ENCODE measurements at regions not wholly inside any gene's neighbourhood (a gene's known extent, or its start where the extent isn't known, plus 50 kb on each side); places are given as distances from the start of the nearest gene placed in this dataset.
"Not testable (repeated sequence)": the region's sequence is repeated elsewhere in the genome, so short reads cannot be mapped to it uniquely, and the experiment has no call there.

DNA sequence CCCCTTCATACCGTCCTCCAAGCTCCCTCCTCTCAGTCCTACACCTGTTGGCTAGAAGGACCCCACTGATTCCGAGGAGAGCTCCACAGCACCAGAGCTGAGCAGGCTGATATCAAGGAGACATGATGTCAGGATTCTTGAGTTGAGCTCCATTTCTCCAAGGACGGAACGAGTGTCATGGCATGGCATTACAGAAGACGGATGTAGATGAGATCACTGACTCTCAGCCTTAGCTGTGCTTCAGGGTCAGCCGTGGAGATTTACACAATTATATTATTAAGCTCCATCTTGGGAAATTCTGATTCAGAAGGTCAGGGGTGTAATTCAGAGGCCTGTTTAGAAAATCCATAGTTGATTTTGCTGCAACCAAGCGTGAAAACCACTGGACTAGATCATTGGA lies 428.9 kb upstream of the B3GAT1 start:
- no peak overlapping the region for H3K27ac ChIP-seq (ENCODE audit: low read length in 2 of 2)
- POLR2A ChIA-PET = no interaction called here
- H3K4me3 ChIP-seq (ENCODE audit: control extremely low read depth in 1 of 5, extremely low read depth in 1 of 5, insufficient read depth in 1 of 5, low read depth in 2 of 5, low read length in 4 of 5) = no peak overlapping the region
- Mint-ChIP-seq H3K9me3 (ENCODE audit: insufficient read depth) (no peaks in the 10 kb centered on the region), H3K4me3 (no peak overlapping the region), H3K27me3 (peaks cover 16% of the 10 kb centered on the region), H3K27ac (no peak overlapping the region), H3K4me1 (no peaks in the 10 kb centered on the region)
- TF ChIP-seq, protein P1, sequence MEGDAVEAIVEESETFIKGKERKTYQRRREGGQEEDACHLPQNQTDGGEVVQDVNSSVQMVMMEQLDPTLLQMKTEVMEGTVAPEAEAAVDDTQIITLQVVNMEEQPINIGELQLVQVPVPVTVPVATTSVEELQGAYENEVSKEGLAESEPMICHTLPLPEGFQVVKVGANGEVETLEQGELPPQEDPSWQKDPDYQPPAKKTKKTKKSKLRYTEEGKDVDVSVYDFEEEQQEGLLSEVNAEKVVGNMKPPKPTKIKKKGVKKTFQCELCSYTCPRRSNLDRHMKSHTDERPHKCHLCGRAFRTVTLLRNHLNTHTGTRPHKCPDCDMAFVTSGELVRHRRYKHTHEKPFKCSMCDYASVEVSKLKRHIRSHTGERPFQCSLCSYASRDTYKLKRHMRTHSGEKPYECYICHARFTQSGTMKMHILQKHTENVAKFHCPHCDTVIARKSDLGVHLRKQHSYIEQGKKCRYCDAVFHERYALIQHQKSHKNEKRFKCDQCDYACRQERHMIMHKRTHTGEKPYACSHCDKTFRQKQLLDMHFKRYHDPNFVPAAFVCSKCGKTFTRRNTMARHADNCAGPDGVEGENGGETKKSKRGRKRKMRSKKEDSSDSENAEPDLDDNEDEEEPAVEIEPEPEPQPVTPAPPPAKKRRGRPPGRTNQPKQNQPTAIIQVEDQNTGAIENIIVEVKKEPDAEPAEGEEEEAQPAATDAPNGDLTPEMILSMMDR (IDR thresholded peaks at IDR 0.05) = no peak
- no peak for TF ChIP-seq EZH2 (IDR thresholded peaks at IDR 0.05; ENCODE audit: borderline replicate concordance, insufficient read depth, low read depth, low read length, poor library complexity, severe bottlenecking)
- DNase-seq (no peak), ATAC-seq (ENCODE audit: low read depth) (no peak)
- no peaks in the 10 kb centered on the region for H3K79me2 ChIP-seq (ENCODE audit: control insufficient read depth, insufficient read depth, low read length)
- CTCF ChIA-PET = no interaction called here
- no peaks in the 10 kb centered on the region for H3K36me3 ChIP-seq (replicated peaks in 1 of 2; ENCODE audit: control extremely low read depth in 1 of 2, control insufficient read depth in 1 of 2, extremely low read depth in 1 of 2, insufficient read depth in 2 of 2, low read length in 1 of 2)
- H3K4me1 ChIP-seq (ENCODE audit: control insufficient read depth in 2 of 2, insufficient read depth in 2 of 2, low read length in 2 of 2) = no peaks in the 10 kb centered on the region
- no peak overlapping the region for H3K4me2 ChIP-seq (replicated peaks; ENCODE audit: low read depth, low read length, poor library complexity, severe bottlenecking)
- peaks cover 0 to 2% (median 0%) of the 10 kb centered on the region in 3 donors for H3K9me3 ChIP-seq (ENCODE audit: control extremely low read depth in 1 of 3, control insufficient read depth in 2 of 3, insufficient read depth in 1 of 3, low read length in 2 of 3)
- no peaks in the 10 kb centered on the region for H4K20me1 ChIP-seq (ENCODE audit: control insufficient read depth, insufficient read depth, low read length, poor library complexity, severe bottlenecking)
- 80% methylated on average over 7 of the region's 7 CpGs for WGBS (ENCODE audit: insufficient coverage)
- intact Hi-C loops (cut with micrococcal nuclease) = no loop called here
- peaks cover 0 to 3% (median 0%) of the 10 kb centered on the region in 4 experiments for H3K27me3 ChIP-seq (replicated peaks in 1 of 4; ENCODE audit: control extremely low read depth in 1 of 4, control insufficient read depth in 3 of 4, insufficient read depth in 4 of 4, low read length in 3 of 4)
- H3K9ac ChIP-seq (ENCODE audit: low read length) = no peak overlapping the region
- no peak overlapping the region for H2AFZ ChIP-seq (ENCODE audit: insufficient read depth, low read depth, low read length, poor library complexity, severe bottlenecking)

DNA sequence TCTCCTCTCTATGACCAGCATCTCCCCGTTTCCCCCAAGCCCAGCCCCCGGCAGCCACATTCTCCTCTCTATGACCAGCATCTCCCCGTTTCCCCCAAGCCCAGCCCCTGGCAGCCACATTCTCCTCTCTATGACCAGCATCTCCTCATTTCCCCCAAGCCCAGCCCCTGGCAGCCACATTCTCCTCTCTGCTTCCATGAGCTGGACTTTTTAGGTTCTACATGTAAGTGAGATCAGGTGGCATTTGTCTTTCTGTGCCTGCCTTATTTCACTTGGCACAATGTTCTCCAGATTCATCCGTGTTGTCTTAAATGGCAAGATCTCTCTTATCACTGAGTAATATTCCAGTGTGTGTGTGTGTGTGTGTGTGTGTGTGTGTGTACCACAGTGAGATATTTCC lies 428.1 kb upstream of the B3GAT1 start:
- WGBS (ENCODE audit: insufficient coverage) = 100% methylated on average over 1 of the region's 4 CpGs
- H3K4me2 ChIP-seq (replicated peaks; ENCODE audit: low read depth, low read length, poor library complexity, severe bottlenecking); H3K27me3 ChIP-seq (replicated peaks in 1 of 4; ENCODE audit: control extremely low read depth in 1 of 4, control insufficient read depth in 3 of 4, insufficient read depth in 4 of 4, low read length in 3 of 4); DNase-seq; H3K27ac Mint-ChIP-seq; H4K20me1 ChIP-seq (ENCODE audit: control insufficient read depth, insufficient read depth, low read length, poor library complexity, severe bottlenecking); H3K9ac ChIP-seq (ENCODE audit: low read length); POLR2A ChIA-PET; H3K27ac ChIP-seq (ENCODE audit: low read length in 2 of 2); intact Hi-C loops (cut with micrococcal nuclease); CTCF ChIA-PET; H3K4me3 Mint-ChIP-seq; H3K9me3 ChIP-seq (ENCODE audit: control extremely low read depth in 1 of 3, control insufficient read depth in 2 of 3, insufficient read depth in 1 of 3, low read length in 2 of 3); H3K4me3 ChIP-seq (ENCODE audit: control extremely low read depth in 1 of 5, extremely low read depth in 1 of 5, insufficient read depth in 1 of 5, low read depth in 2 of 5, low read length in 4 of 5); H3K4me1 Mint-ChIP-seq; H3K9me3 Mint-ChIP-seq (ENCODE audit: insufficient read depth); H3K79me2 ChIP-seq (ENCODE audit: control insufficient read depth, insufficient read depth, low read length); H3K4me1 ChIP-seq (ENCODE audit: control insufficient read depth in 2 of 2, insufficient read depth in 2 of 2, low read length in 2 of 2); H2AFZ ChIP-seq (ENCODE audit: insufficient read depth, low read depth, low read length, poor library complexity, severe bottlenecking); ATAC-seq (ENCODE audit: low read depth); H3K36me3 ChIP-seq (replicated peaks in 1 of 2; ENCODE audit: control extremely low read depth in 1 of 2, control insufficient read depth in 1 of 2, extremely low read depth in 1 of 2, insufficient read depth in 2 of 2, low read length in 1 of 2): not testable (repeated sequence)
- H3K27me3 Mint-ChIP-seq = peaks cover 16% of the 10 kb centered on the region
